ENCODE measurements at regions not wholly inside any gene's neighbourhood (a gene's known extent, or its start where the extent isn't known, plus 50 kb on each side); places are given as distances from the start of the nearest gene placed in this dataset.

GRCh38 chr11:29438815-29439214, 578.0 kb downstream of the KCNA4 start:
- BruUV-seq (replicated peaks) = no TSS peak
- H3K9ac ChIP-seq (ENCODE audit: low read length) = no peak overlapping the region
- no peak for ATAC-seq
- ChIA-PET CTCF (no interaction called here), POLR2A (ENCODE audit: unreplicated experiment) (no interaction called here)
- no peak overlapping the region for H3K4me3 ChIP-seq (ENCODE audit: low read length)
- TF ChIP-seq EZH2phosphoT487 (IDR thresholded peaks at IDR 0.05; ENCODE audit: borderline replicate concordance, low read length) = no peak
- TF ChIP-seq EZH2 (IDR thresholded peaks at IDR 0.05; ENCODE audit: low read length, unreplicated experiment) = no peak
- TF ChIP-seq CTCF (conservative IDR thresholded peaks at IDR 0.05; ENCODE audit: low read depth, low read length) = no peak
- no peaks in the 10 kb centered on the region for H3F3A ChIP-seq (ENCODE audit: low read length, unreplicated experiment)
- H3K4me1 ChIP-seq (ENCODE audit: insufficient read depth, low read length) = no peaks in the 10 kb centered on the region
- no peaks in the 10 kb centered on the region for H3K9me3 ChIP-seq (ENCODE audit: low read length)
- no peaks in the 10 kb centered on the region for H3K9me2 ChIP-seq (replicated peaks; ENCODE audit: low read length)
- no peak overlapping the region for H3K27ac ChIP-seq (ENCODE audit: low read length)
- H2AFZ ChIP-seq (ENCODE audit: low read length) = no peak overlapping the region
- no peaks in the 10 kb centered on the region for H3K79me2 ChIP-seq (ENCODE audit: low read length)
- H3K36me3 ChIP-seq (ENCODE audit: low read depth, low read length) = no peaks in the 10 kb centered on the region
- H3K4me2 ChIP-seq (ENCODE audit: low read length) = no peak overlapping the region
- intact Hi-C loops (cut with micrococcal nuclease) = no loop called here
- DNase-seq = no peak
- no peaks in the 10 kb centered on the region for H4K20me1 ChIP-seq (ENCODE audit: low read length)
- no peaks in the 10 kb centered on the region for H3K27me3 ChIP-seq (ENCODE audit: low read length)

- no peak for ATAC-seq
- H3K79me2 ChIP-seq (ENCODE audit: low read length) = no peaks in the 10 kb centered on the region
- no peaks in the 10 kb centered on the region for H3F3A ChIP-seq (ENCODE audit: low read length, unreplicated experiment)
- no peaks in the 10 kb centered on the region for H3K36me3 ChIP-seq (ENCODE audit: low read depth, low read length)
- no peak overlapping the region for H3K27ac ChIP-seq (ENCODE audit: low read length)
- H3K9me2 ChIP-seq (replicated peaks; ENCODE audit: low read length) = no peaks in the 10 kb centered on the region
- no peak overlapping the region for H2AFZ ChIP-seq (ENCODE audit: low read length)
- DNase-seq = no peak
- TF ChIP-seq EZH2phosphoT487 (IDR thresholded peaks at IDR 0.05; ENCODE audit: borderline replicate concordance, low read length) = no peak
- TF ChIP-seq CTCF (conservative IDR thresholded peaks at IDR 0.05; ENCODE audit: low read depth, low read length) = no peak
- TF ChIP-seq EZH2 (IDR thresholded peaks at IDR 0.05; ENCODE audit: low read length, unreplicated experiment) = no peak
- H3K4me3 ChIP-seq (ENCODE audit: low read length) = no peak overlapping the region
- ChIA-PET POLR2A (ENCODE audit: unreplicated experiment) (no interaction called here), CTCF (no interaction called here)
- H3K9ac ChIP-seq (ENCODE audit: low read length) = no peak overlapping the region
- BruUV-seq (replicated peaks) = no TSS peak
- no peaks in the 10 kb centered on the region for H3K9me3 ChIP-seq (ENCODE audit: low read length)
- no peaks in the 10 kb centered on the region for H3K4me1 ChIP-seq (ENCODE audit: insufficient read depth, low read length)
- H4K20me1 ChIP-seq (ENCODE audit: low read length) = no peaks in the 10 kb centered on the region
- intact Hi-C loops (cut with micrococcal nuclease) = no loop called here
- no peaks in the 10 kb centered on the region for H3K27me3 ChIP-seq (ENCODE audit: low read length)
- H3K4me2 ChIP-seq (ENCODE audit: low read length) = no peak overlapping the region
Measured at GRCh38 chr11:29435421-29435820, 581.4 kb downstream of the KCNA4 start.

- TF ChIP-seq EZH2phosphoT487 (IDR thresholded peaks at IDR 0.05; ENCODE audit: borderline replicate concordance, low read length) (no peak), EZH2 (IDR thresholded peaks at IDR 0.05; ENCODE audit: low read length, unreplicated experiment) (no peak), CTCF (conservative IDR thresholded peaks at IDR 0.05; ENCODE audit: low read depth, low read length) (peak; percentile 71)
- BruUV-seq (replicated peaks) = no TSS peak
- H3K79me2 ChIP-seq (ENCODE audit: low read length) = no peaks in the 10 kb centered on the region
- no peaks in the 10 kb centered on the region for H4K20me1 ChIP-seq (ENCODE audit: low read length)
- no peaks in the 10 kb centered on the region for H3K9me2 ChIP-seq (replicated peaks; ENCODE audit: low read length)
- ATAC-seq (peak; percentile 45; the same call in 1 of the 2 replicates), DNase-seq (peak; percentile 63)
- no peak overlapping the region for H3K4me3 ChIP-seq (ENCODE audit: low read length)
- intact Hi-C loops (cut with micrococcal nuclease) = loop anchor here (1.0 to 5.0 kb wide), 3 partner anchors 199 to 881 kb away; no protein-coding TSS in a partner anchor
- H3K9ac ChIP-seq (ENCODE audit: low read length) = no peak overlapping the region
- no peaks in the 10 kb centered on the region for H3K27me3 ChIP-seq (ENCODE audit: low read length)
- no peak overlapping the region for H2AFZ ChIP-seq (ENCODE audit: low read length)
- H3K36me3 ChIP-seq (ENCODE audit: low read depth, low read length) = no peaks in the 10 kb centered on the region
- POLR2A ChIA-PET (ENCODE audit: unreplicated experiment) = no interaction called here
- no peaks in the 10 kb centered on the region for H3K9me3 ChIP-seq (ENCODE audit: low read length)
- no peak overlapping the region for H3K4me2 ChIP-seq (ENCODE audit: low read length)
- H3K4me1 ChIP-seq (ENCODE audit: insufficient read depth, low read length) = no peaks in the 10 kb centered on the region
- H3F3A ChIP-seq (ENCODE audit: low read length, unreplicated experiment) = no peaks in the 10 kb centered on the region
- CTCF ChIA-PET = interaction anchor here (0.8 kb wide), 1 partner anchor 10 kb away, joined by 3 read pairs; no protein-coding TSS in a partner anchor
- H3K27ac ChIP-seq (ENCODE audit: low read length) = no peak overlapping the region
Measured at GRCh38 chr11:29432719-29433325, 584.0 kb downstream of the KCNA4 start.
